ENCODE measurements at regions not wholly inside any gene's neighbourhood (a gene's known extent, or its start where the extent isn't known, plus 50 kb on each side); places are given as distances from the start of the nearest gene placed in this dataset.

DNA sequence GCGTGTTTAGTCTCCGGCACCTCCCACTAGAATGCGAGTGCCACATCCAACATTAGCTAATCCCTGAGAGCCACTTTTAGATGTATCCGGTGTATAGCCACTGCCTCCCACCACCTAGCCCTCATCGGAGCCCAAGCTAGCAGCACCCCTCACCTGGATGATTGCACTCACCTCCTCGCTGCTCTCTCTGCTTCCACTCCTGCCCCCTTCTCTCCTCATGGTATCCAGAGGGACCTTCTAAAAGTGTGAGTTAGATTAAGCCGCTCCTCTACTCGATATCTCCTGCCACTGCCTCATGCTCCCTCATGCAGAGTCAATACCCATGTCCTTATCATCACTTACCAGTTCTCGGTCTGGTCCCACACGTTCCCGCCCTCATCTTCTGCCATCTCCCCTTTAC is 125.3 kb downstream of the RAB11FIP2 start:
- Mint-ChIP-seq H3K27me3 (ENCODE audit: insufficient read depth) (no peaks in the 10 kb centered on the region), H3K4me1 (ENCODE audit: low read depth) (no peaks in the 10 kb centered on the region), H3K36me3 (ENCODE audit: low read depth) (no peaks in the 10 kb centered on the region), H3K4me3 (no peak overlapping the region), H3K9me3 (peaks cover 12% of the 10 kb centered on the region), H3K27ac (no peak overlapping the region)
- TF ChIP-seq, protein P1, sequence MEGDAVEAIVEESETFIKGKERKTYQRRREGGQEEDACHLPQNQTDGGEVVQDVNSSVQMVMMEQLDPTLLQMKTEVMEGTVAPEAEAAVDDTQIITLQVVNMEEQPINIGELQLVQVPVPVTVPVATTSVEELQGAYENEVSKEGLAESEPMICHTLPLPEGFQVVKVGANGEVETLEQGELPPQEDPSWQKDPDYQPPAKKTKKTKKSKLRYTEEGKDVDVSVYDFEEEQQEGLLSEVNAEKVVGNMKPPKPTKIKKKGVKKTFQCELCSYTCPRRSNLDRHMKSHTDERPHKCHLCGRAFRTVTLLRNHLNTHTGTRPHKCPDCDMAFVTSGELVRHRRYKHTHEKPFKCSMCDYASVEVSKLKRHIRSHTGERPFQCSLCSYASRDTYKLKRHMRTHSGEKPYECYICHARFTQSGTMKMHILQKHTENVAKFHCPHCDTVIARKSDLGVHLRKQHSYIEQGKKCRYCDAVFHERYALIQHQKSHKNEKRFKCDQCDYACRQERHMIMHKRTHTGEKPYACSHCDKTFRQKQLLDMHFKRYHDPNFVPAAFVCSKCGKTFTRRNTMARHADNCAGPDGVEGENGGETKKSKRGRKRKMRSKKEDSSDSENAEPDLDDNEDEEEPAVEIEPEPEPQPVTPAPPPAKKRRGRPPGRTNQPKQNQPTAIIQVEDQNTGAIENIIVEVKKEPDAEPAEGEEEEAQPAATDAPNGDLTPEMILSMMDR (IDR thresholded peaks at IDR 0.05), result no peak
- DNase-seq, result no peak

GRCh38 chr10:117924820-117925219 is 121.9 kb downstream of the RAB11FIP2 start:
- no peaks in the 10 kb centered on the region for H3K27me3 Mint-ChIP-seq (ENCODE audit: insufficient read depth)
- H3K36me3 Mint-ChIP-seq (ENCODE audit: low read depth), result no peaks in the 10 kb centered on the region
- H3K9me3 Mint-ChIP-seq, result peaks cover 17% of the 10 kb centered on the region
- no peak overlapping the region for H3K27ac Mint-ChIP-seq
- no peaks in the 10 kb centered on the region for H3K4me1 Mint-ChIP-seq (ENCODE audit: low read depth)
- TF ChIP-seq, protein P1 (IDR thresholded peaks at IDR 0.05), result no peak
- no peak overlapping the region for H3K4me3 Mint-ChIP-seq
- no peak for DNase-seq

DNA sequence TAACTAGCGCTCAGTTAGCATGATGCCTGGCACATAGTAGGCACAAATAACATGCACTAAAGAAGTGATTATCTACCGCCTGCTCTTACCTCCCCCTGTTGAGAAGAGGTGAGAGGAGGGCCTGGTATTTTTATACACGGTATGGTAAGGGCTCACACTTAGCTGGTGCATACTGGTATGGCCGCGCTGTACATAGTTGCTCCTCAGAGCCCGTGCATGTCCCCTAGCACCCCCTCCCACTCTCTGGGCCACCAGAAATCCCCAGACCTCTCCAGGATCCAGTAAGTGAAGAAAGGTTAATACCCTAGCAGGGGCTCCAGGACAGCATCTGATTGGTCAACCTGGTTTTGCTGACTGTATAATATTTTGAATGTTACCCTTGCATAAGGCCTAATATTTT is 121.4 kb downstream of the RAB11FIP2 start:
- H3K4me3 Mint-ChIP-seq, result no peak overlapping the region
- TF ChIP-seq, protein P1 (IDR thresholded peaks at IDR 0.05), result no peak
- no peaks in the 10 kb centered on the region for H3K27me3 Mint-ChIP-seq (ENCODE audit: insufficient read depth)
- no peak for DNase-seq
- no peaks in the 10 kb centered on the region for H3K4me1 Mint-ChIP-seq (ENCODE audit: low read depth)
- no peak overlapping the region for H3K27ac Mint-ChIP-seq
- peaks cover 17% of the 10 kb centered on the region for H3K9me3 Mint-ChIP-seq
- H3K36me3 Mint-ChIP-seq (ENCODE audit: low read depth), result no peaks in the 10 kb centered on the region

DNA sequence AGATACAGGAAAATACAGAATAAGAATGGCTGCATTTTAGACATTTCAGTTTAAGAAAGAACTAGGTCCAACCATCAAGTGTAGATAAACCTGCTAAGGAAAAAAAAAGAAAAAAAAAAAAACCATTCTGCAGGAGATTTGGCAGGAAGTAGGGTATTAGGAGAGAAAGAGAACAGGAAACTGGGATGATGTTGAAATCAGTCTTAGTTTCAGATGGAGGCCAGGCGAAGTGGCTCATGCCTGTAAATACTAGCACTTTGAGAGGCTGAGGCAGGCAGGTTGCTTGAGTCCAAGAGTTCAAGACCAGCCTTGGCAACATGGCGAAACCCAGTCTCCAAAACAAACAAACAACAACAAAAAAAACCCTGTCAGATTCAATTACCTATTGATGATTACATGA is 120.2 kb downstream of the RAB11FIP2 start:
- TF ChIP-seq, protein P1 (IDR thresholded peaks at IDR 0.05), result no peak
- no peaks in the 10 kb centered on the region for H3K36me3 Mint-ChIP-seq (ENCODE audit: low read depth)
- no peak overlapping the region for H3K27ac Mint-ChIP-seq
- H3K4me3 Mint-ChIP-seq, result no peak overlapping the region
- H3K27me3 Mint-ChIP-seq (ENCODE audit: insufficient read depth), result no peaks in the 10 kb centered on the region
- H3K4me1 Mint-ChIP-seq (ENCODE audit: low read depth), result no peaks in the 10 kb centered on the region
- DNase-seq, result no peak
- peaks cover 22% of the 10 kb centered on the region for H3K9me3 Mint-ChIP-seq

DNA sequence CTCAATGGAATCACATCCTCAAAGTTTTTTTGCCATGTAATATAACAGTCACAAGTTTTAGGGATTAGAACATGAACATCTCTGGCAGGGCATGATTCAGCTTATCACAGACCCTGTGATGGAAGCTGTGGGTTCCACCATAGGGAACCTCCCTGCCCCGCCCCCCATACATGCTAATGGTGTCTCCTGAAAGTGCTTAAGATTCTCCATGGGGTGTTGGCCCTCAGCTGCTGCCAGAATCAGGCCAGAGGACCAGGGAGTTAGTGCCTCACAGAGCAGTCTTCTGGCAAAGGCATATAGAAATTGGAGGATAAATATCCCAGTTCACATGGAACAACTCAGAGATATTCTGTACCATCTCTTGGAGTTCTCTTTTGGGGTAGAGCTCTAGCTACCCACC is 119.4 kb downstream of the RAB11FIP2 start:
- no peaks in the 10 kb centered on the region for H3K27me3 Mint-ChIP-seq (ENCODE audit: insufficient read depth)
- no peak overlapping the region for H3K27ac Mint-ChIP-seq
- H3K4me1 Mint-ChIP-seq (ENCODE audit: low read depth), result no peaks in the 10 kb centered on the region
- no peak overlapping the region for H3K4me3 Mint-ChIP-seq
- H3K36me3 Mint-ChIP-seq (ENCODE audit: low read depth), result no peaks in the 10 kb centered on the region
- H3K9me3 Mint-ChIP-seq, result peaks cover 22% of the 10 kb centered on the region
- TF ChIP-seq, protein P1 (IDR thresholded peaks at IDR 0.05), result no peak
- no peak for DNase-seq

GRCh38 chr10:117927871-117928270 is 118.9 kb downstream of the RAB11FIP2 start:
- DNase-seq, result no peak
- Mint-ChIP-seq H3K27me3 (ENCODE audit: insufficient read depth) (no peaks in the 10 kb centered on the region), H3K4me3 (no peak overlapping the region), H3K4me1 (ENCODE audit: low read depth) (no peaks in the 10 kb centered on the region), H3K9me3 (peaks cover 22% of the 10 kb centered on the region), H3K36me3 (ENCODE audit: low read depth) (no peaks in the 10 kb centered on the region), H3K27ac (no peak overlapping the region)
- TF ChIP-seq, protein P1 (IDR thresholded peaks at IDR 0.05), result no peak

All from HFFc6 (cell line).